GM19468 (cell line): ENCODE measurements at regions not wholly inside any gene's neighbourhood (a gene's known extent, or its start where the extent isn't known, plus 50 kb on each side); places are given as distances from the start of the nearest gene placed in this dataset.
A peak's percentile ranks its signal among the peaks of the same experiment; 100 is the strongest.
"Not testable (repeated sequence)": the region's sequence is repeated elsewhere in the genome, so short reads cannot be mapped to it uniquely, and the experiment has no call there.

Experiments used
- ATAC-seq: cut with Tn5 transposase; IDR thresholded peaks from one replicate; pipeline ENCODE4 v1.9.1; 2021; ENCODE audit warnings: mild to moderate bottlenecking, moderate library complexity, moderate number of reproducible peaks; ENCODE audit not compliant: unreplicated experiment; ENCODE audit errors: extremely low read depth

- no peak for ATAC-seq
These were observed 50.9 kb upstream of the HSPB3 start for GRCh38 chr5:54404568-54404967.

GRCh38 chr5:54403885-54404416, 51.5 kb upstream of the HSPB3 start:
- no peak for ATAC-seq

DNA sequence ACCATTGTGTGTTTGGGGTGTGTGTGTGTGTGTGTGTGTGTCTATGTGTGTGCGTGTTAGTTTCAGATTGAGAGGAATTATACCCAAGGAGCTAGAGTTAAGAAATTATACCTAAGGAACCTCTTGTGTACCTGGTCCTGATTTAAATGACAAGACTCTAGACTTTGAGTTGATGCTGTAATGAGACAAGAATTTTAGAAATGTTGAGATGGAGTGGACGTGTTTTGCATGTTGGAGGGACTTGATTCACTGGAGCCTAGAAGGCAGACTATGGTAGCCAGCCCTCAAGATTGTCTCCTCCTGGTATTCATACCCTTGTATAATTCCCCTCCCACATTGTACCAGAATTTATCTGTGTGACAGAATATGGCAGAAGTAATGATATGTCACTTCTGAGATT, 52.4 kb upstream of the HSPB3 start:
- no peak for ATAC-seq

GRCh38 chr5:54401515-54401914, 54.0 kb upstream of the HSPB3 start:
- peak; percentile 88 for ATAC-seq

GRCh38 chr5:54398191-54398590, 57.3 kb upstream of the HSPB3 start:
- no peak for ATAC-seq

DNA sequence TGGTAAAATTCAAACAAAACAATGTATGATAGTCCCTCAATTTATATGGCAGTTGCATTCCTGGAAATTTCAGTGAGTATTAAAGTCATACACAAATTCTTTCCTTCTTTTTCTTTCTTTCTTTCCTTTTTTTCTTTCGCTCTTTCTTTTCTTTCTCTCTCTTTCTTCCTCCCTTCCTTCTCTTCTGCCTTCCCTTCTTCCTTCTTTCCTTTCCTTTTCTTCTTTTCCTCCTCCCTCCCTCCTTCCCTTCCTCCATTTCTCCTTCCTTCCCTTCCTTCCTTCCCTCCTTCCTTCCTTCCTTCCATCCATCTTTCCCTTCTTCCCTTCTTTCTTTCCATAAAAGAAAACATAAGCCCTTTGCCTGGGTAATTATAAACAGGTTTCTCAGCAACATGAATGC, 58.1 kb upstream of the HSPB3 start:
- no peak for ATAC-seq

DNA sequence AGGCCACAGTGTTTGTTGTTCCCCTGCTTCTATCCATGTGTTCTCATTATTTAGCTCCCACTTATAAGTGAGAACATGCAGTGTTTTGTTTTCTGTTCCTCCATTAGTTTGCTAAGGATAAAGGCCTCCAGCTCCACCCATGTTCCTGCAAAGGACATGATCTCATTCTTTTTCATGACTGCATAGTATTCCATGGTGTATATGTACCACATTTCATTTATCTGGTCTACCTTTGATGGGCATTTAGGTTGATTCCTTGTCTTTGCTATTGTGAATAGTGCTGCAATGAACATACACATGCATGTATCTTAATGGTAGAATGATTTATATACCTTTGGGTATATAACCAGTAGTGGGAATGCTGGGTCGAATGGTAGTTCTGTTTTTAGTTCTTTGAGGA, 62.5 kb upstream of the HSPB3 start:
- not testable (repeated sequence) for ATAC-seq

DNA sequence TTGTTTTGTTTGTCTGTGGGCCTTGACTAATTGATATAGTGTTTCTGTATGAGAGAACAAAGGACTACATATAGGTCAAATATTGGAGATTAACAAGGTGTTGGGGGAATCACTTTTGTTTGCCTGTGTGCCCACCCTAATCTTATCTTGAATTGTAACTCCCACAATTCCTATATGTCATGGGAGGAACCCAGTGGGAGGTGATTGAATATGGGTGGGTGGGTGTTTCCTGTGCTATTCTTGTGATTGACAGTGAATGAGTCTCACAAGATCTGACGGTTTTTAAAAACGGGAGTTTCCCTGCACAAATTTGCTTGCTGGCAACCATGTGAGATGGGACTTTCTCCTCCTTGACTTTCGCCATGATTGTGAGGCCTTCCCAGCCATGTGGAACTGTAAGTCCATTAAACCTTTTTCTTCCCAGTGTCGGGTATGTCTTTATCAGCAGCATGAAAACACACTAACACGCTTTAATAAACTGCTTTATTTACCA, 64.9 kb upstream of the HSPB3 start:
- no peak for ATAC-seq

DNA sequence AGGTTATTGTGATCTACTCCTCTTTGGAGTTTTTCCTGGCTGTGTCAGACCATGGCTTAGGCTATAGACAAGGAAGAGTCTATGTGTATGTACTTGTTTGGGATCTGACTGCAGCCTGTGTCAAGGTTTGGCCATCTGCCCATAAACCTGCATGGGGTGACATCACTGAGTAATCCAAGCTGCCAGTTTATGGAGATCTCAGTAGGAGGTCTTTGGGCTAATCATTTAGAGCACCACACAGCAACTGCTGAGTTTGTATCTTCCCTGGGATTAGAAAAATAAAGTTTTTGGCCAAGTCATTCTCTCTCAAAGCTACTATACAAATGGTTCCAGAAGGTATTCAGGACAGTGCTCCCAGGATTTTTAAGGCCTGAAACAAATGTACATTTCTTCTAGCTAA, 65.5 kb upstream of the HSPB3 start:
- no peak for ATAC-seq

- ATAC-seq = not testable (repeated sequence)
These were observed 66.1 kb upstream of the HSPB3 start for GRCh38 chr5:54389399-54389798.

- ATAC-seq = no peak
These were observed 66.7 kb upstream of the HSPB3 start for GRCh38 chr5:54388811-54389210.

GRCh38 chr5:54388409-54388808, 67.1 kb upstream of the HSPB3 start:
- no peak for ATAC-seq

DNA sequence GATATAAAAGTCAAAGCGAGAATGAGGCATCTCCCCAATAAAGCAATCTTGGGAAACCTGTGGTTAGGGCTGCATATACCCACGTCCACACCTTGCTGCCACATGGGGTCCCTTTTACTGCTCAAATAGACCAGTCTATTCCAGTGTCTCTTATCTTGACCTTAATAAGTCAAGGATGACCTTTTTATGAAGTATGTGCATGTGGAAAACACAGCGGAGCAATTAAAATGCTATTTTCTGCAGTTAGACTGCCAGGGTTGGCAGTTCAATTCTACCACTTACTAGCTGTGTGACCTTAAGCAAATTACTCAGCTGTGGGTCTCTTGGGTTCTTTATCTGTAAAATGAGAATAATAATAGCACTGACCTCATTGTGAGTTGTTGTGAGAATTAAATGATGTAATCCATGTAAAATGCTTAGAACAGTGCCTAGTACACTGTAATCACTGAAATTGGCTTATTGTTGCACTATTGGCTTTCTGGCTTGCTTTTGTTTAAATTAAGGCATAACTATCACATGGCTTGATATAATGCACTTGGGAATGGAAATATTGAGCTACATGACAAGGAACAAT, 67.8 kb upstream of the HSPB3 start:
- ATAC-seq = no peak

GRCh38 chr5:54387031-54387430, 68.5 kb upstream of the HSPB3 start:
- ATAC-seq = no peak

DNA sequence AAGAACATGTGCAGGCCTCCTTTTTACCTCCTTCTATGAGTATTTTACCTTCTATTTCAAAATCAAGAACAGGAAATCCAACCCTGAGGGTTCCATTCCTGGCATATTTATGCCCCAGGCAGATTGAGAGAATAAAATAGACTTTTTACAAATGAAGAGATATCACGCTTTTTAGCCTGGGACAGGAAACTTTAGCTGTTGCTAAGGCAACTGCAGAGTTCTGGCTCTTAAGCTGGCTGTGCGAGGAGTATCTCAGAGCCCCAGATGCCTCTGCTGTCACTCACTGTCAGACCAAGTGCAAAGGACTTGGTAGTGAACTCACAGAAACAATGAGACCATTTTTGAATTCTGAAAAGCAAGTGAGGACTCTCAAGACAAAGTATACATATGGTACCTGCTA, 69.5 kb upstream of the HSPB3 start:
- no peak for ATAC-seq

DNA sequence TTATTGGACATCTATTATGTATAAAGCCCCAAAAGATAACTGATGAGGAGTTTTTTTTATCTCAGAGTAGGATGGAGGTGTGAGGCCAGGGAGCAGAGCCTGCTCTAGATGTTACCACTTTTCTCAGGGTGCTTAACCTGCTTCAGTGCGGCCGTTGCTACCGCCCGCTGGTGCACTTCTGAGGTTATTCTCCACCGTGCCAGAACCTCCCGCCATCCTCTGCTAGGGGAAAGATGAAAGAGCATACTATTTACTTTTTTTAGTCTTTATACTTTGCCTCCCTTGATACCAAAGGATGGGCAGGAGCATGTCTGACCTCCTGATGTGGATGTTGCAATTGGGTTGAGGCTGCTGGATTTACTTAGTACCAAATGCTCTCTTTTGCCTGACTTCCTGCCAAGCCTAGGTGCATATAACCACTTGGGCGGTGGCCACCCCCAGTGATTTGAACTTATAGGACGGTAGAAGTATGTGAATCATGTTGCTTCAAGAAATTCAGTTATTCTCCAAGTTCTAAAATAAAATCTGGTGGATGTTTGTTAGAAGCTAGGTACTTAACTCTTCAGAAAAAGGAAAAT, 71.1 kb upstream of the HSPB3 start:
- ATAC-seq = no peak

- ATAC-seq = no peak
These were observed 71.6 kb upstream of the HSPB3 start for GRCh38 chr5:54383941-54384340.

GRCh38 chr5:54383225-54383901, 72.1 kb upstream of the HSPB3 start:
- no peak for ATAC-seq

DNA sequence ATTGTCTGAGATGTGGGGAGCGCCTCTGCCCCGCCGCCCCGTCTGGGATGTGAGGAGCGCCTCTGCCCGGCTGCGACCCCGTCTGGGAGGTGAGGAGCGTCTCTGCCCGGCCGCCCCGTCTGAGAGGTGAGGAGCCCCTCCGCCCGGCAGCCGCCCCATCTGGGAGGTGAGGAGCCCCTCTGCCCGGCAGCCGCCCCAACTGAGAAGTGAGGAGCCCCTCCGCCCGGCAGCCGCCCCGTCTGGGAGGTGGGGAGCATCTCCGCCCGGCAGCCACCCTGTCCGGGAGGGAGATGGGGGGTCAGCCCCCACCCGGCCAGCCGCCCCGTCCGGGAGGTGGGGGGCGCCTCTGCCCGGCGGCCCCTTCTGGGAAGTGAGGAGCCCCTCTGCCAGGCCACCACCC, 70.9 kb upstream of the ARL15 start:
- ATAC-seq = not testable (repeated sequence)

DNA sequence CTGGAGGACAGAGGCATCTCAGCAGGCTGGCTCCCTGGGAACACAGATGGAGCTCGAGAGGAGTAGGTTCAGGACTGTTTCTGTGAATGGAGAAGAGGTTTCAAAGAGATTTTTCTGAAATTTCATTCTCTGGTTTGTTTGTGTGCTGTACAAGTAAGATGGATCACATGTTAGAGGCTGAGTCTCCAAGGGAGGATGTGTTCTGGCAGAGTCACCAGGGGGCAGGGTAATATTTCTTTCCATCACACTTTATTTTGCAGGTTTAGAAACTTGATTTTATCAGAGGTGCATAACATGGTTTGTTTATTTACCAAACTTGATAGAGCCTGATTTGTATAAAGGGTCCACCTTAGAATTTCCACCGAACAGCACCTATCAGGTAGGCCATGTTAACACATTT, 69.2 kb upstream of the ARL15 start:
- ATAC-seq = no peak

DNA sequence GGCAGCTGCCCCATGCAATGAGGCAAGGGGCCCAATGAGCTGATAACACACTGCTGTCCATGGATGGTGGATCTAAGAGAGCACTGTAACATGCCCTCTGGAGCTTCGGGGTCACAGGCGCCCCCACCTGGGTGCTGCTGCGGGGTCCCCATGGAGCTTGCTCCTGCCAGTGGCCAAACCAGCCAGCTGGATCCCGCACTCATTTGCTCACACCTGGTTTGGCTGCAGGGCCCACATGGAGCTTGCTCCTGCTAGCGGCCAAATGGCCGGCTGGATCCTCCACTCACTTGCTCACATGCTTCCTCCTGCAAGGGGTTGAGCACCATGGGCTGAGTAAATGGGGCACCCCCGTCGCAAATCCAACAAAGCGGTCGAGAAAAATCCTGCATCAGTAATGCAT, 68.3 kb upstream of the ARL15 start:
- no peak for ATAC-seq
